COR-L47 (cell line): ENCODE measurements at regions not wholly inside any gene's neighbourhood (a gene's known extent, or its start where the extent isn't known, plus 50 kb on each side); places are given as distances from the start of the nearest gene placed in this dataset.
A peak's percentile ranks its signal among the peaks of the same experiment; 100 is the strongest.

Source experiments
- DNase-seq: peaks from one replicate; lab custom pipeline; 2025; lab: John Stamatoyannopoulos, UW

DNA sequence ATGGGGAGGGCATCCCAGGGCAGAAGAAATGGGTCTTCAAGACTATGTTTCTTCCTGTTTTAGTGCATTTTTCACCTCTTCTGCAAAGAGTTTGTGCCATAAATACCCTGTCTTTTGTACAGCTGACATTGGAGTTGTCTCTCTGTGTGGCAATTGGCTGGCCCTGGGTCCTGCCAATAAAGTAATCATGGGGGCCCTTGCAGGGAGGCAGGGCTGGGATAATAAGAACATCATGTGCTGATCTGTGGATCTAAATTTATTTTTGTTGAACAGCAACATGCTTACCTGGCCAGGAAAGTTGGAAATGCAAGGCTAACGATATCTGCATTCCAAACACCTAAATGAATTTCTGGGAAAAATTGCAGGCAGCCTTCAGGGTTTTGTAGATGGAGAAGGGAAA lies 174.6 kb upstream of the GATB start:
- DNase-seq = no peak

DNA sequence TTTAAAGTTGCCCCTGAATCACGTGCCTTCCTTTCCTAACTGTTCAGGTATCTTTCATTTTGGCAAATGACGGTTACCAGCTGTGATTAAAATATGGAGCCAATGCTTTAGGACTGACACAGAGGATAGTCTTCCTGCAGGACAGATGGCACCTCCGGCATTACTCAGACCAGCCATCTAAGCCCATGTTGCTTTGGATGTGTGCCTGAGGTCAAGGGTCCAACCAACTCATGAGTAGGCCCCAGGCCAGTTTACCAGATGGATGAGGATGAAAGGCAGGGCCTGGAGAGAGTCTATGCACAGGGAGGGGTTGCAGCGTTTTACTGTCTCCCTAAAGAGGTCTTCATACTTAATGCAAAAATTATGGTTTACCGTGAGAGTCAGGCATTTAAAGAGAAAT lies 174.0 kb upstream of the GATB start:
- DNase-seq = no peak

DNA sequence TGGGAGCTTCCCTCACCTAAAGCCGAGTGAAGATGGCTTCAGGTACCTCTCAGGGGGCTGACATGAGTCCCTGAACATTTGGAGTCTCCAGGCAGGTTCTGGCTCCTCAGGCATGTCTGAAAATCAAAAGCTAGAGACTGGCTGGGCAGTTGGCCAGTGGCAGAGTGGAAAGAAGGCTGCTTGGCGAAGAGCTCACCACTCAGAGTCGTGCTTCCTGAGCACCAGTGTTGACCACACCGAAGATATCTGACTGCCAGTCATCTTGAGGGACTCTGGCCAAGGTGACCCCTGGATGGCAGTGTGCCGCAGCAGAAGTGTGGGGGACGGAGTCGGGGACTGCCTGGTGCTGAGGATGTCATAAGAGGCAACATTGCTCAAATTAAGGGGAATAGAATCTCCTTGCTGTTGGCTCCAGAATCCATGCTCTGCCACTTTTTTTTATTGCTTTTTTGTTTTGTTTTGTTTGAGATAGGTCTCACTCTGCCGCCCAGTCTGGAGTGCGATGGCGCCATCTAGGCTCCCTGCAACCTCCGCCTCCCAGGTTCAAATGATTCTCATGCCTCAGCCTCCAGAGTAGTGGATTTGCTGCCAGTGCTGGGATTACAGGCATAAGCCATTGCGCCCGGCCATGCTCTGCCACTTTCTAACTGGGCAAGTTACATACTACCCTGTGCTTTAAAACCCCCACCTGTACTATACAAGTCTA lies 172.5 kb upstream of the GATB start:
- DNase-seq = no peak

DNA sequence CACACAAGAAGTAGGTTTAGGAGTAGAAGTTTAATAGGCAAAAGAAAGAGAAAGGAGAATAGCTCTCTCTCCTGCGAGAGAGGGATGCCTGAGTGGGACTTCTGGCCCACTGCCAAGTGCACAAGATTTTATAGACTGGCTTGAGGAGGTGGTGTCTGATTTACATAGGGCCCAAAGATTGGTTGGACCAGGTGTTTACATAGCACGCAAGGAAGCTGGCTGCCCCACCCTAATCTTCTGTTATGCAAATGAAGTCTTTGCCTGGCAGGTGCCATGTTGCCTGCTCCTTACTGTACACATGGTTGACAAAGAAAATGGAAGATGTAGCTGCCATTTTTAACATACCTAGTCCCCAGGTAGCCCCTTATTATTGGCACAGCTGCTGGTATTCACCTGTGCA lies 170.8 kb upstream of the GATB start:
- DNase-seq = peak; percentile 4

DNA sequence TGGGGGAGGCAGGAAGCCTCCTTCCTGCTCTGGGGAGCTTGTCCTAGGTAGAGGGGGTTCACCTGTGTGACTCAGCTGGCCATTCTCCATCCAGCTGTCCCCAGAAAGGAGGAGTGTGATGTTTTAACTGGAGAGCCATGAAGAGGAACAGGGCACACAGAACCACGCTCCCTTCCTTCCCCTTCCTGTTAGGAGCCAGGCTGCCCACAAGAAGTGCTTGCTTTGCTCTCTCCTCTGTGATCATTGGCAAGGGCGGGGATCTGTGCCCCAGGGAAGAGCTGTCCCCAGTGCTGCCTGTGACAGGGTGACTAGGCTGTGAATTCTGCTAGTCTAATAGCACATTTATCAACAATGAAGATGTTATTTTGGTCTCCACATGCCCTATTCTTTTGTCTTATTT lies 169.6 kb upstream of the GATB start:
- DNase-seq = no peak

DNA sequence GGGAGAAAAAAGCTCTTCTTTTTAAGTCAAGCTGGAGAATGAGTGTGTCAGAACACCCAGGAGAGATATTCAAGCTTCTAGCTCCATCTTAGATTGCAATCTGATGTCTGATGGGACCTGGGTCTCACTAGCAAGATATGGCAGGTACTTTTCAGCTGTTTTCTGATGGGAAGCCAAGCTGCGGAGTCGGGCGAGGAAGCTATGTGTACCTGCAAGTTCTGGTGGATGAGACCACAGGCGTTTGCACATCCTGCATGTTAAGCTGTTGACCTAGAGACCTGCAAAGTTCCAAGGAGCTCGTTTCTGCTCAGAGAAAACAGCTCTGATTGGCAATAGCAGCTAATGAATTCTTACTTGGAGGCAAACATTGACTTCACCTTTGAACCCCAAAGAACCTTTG lies 167.3 kb upstream of the GATB start:
- no peak for DNase-seq

DNA sequence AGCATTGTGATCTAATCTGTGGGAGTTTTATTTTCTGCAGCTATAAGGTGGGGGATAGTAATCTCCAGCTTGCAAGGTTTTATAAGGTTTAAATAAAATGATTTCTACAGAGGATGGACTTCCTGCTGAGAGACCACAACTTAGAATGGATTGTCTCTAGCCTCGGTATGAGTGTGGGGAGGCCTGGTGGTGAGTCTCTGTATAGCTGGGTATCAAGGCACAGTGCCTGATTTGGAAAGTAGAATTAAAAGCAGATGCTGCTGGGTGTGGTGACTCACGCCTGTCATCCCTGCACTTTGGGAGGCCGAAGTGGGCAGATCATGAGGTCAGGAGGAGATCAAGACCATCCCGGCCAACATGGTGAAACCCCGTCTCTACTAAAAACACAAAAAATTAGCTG lies 162.0 kb upstream of the GATB start:
- DNase-seq = no peak

DNA sequence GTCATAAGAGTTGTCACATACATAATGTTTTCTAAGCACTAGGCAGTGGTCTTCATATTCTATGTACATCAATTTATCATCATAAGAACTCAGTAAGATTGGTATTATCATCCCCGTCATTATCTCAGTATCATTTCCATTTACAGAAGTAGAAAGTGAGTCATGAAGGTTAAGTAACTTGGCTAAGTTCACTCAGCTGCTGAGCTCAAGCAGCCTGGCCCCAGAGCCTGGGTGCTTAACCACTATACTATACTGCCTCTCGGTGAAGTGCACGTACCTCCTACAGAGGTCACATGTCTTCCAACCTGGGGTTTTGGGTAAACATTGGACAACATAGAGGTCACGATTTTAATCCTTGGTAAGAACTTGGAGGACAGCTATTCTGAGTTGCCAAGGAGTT lies 161.5 kb upstream of the GATB start:
- DNase-seq = no peak

DNA sequence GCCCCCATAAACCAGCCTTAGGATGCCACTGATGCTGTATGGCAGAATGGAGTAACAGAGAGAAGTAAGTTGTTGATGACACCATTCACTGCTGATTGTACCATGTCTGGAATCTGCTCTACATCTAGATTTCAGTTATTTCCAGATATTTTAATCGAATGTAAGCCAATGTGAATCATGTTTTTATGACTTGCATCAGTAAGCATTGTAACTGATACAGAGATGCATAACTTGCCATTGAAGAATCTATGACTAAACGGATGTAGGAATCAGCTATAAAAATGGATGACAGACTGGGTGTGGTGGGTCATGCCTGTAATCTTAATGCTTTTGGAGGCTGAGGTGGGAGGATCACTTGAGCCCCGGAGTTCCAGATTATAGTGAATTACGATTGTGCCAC lies 161.0 kb upstream of the GATB start:
- no peak for DNase-seq

DNA sequence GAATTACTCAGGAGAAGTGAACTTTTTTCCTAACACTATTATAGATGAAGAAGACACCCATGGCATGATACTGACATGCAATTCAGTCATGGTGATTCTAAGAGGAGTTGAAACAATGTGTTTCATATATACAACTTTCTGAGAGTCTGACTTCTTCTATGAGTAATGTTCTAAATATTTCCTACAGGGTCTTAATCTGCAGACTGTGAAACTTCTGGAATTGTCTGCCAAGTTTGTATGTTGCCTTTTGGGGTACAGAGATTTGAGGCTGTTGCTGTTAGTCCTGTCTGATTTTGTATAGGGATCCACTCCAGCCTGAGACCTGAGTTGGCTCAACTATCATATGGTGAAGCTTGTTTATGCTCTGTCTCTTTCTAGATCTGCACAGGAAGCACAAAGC lies 160.6 kb upstream of the GATB start:
- DNase-seq = no peak

DNA sequence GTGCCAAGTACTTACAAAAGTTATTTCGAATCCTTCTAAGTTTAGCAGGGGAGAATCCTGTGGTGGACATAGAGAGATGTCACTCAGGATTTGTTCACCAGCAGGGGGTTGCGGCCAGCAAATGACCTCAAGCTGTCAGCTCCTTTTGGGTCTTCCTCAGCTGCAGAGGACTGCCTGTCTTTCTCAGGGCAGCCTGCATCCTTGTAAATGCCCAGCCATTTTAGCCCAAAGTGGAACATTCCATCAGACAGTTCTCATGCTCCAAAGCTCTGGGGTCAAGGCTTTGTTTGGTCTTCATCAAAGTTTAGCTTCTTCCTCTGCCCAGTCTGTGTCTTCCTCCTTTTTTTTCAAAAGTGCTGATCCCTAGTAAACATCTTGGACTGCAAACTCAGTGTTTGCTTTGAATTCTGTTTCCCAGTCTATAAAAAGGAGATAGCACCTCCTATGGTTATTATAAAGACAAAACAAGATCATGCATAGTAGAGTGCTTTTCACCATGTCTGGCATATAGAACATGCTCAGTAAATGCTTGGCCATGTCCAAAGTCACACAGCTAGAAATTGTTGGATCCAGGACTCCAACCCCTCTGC lies 156.4 kb upstream of the GATB start:
- no peak for DNase-seq

DNA sequence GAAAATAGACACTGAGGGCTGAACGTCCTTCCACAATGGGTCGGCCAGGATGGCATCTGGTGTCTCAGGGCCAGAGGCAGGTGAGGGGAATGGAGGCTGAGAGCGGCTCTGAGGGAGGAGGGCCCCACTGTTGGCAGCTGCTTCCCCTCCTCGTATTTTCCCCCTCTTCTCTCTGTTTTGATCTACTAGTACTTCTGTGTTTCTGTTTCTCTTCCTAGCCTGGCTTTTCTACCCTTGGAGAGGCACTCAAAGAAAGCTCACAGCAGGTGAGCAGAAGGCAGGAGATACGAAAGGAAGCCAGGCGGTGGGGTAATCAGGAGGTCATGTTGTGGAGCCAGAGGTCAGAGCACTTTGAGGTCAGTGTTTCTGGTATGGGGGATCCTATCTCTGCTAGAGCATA lies 151.8 kb upstream of the GATB start:
- DNase-seq = no peak

DNA sequence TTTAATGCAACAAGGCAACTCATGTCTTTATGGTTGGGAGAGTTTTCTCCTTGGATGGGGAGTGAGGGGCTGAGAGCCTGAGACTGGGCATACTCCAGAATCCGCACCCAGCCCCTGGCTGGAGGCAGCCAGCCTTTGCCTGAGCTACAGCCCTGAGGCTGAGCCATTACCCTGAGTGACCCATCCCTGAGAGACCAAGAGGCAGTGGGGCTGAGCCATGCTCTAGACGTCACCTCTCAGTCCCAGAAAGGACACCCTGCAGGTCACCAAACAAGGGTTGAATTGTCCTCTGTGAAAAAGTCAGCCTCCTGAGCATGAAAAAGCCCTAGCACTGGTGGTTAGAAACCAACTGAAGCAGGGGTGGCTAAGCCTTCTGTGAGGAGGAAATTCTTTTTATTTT lies 151.2 kb upstream of the GATB start:
- DNase-seq = no peak

DNA sequence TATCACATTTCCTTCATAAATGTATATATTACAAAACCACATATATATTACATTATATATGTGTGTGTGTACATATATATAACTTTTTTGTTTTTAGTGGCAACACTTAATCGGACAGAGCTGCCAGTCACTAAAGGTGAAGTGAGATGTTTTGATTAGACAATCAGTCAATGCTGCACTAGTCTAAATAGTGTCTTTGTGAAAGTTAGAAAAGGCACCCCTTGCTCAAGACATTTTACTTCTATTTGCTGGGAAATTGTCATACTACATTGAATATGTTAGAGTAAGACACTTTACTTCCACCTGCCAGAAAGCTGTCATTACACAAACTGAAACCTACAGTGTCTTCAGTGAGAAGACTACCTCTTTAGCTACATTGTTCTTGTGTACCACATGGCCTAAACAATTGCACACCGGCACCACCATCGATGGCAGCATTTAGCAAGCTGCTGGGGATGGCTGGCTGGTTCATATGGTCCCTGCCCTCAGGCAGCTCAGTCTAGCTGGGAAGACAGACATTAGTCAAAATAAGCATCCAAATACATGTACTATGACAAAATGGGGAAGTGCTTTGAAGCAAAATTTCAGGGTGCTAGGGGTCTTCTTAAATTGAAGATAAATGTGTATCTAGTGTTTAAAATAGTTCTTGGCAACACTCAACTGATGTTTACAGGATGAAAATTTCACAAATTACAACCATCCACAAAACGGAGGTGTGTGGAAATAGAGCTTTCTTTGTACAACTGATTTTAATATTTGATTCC lies 148.1 kb upstream of the GATB start:
- DNase-seq = no peak

DNA sequence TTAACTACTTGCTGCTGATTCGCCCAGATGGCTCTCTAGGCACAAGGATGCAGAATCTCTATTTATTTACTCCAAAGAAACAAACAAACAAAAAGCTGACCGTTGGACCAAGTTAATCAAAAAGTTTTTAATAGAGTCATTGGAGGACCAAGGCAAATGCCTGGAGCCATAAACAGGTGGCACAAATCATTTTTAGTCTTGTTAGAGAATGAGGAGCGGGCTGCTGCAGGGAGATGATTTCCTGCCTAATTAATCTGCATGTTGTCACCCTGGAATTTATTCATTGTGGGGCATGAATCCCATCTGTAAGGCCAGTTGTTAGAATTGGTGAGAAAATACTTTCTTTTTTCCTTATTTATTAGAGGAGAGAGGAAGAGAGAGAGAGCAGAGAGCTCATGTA lies 147.4 kb upstream of the GATB start:
- no peak for DNase-seq

DNA sequence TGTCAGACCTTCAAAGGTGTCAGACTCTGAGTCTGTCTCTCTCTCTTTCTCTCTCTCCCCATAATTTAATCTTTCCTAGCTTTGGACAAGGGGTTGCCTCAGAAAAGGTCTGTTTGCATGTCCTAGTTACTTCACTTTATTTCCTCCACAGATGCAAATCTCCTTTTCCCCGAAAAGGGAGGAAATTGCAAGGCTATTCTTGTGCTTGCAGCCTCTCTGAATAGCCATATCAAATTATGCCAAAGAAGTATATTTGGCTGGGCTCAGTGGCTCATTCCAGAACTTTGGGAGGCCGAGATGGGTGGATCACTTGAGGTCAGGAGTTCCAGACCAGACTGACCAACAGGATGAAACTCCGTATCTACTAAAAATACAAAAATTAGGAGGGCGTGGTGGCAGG lies 145.6 kb upstream of the GATB start:
- DNase-seq = no peak

DNA sequence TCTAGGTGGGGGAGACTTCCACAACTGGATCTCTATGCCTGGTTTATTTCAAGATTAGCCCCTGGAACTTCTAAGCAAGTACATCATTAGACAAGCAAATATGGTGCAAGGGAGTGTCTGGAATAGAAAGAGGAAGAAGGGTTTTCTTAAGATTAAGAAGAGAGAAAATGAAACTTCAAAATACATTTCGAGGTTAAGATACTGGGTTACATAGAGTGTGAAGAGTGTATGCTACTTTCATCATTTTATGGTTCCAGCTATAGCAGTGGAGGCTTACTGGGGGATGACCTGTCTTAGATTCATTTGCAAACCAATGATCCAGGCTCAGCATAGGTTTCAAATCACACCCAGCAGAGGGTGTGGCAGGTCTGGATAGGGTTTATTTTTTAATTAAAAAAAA lies 144.4 kb upstream of the GATB start:
- no peak for DNase-seq

DNA sequence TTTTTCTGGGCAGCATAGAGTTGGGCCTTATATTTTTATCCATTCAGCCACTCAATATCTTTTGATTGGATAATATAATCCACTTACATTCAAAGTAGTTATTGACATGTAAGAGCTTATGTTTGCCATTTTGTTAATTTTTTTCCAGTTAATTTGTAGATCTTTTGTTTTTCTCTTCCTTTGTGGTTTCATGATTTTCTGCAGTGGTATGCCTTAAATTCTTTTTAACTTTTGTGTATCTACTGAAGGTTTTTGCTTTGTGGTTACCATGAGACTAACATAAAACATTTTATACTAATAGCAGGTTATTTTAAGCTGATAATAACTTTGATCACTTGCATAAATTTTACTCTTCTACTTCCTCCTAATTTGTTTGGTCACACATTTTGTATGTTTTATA lies 140.8 kb upstream of the GATB start:
- no peak for DNase-seq

DNA sequence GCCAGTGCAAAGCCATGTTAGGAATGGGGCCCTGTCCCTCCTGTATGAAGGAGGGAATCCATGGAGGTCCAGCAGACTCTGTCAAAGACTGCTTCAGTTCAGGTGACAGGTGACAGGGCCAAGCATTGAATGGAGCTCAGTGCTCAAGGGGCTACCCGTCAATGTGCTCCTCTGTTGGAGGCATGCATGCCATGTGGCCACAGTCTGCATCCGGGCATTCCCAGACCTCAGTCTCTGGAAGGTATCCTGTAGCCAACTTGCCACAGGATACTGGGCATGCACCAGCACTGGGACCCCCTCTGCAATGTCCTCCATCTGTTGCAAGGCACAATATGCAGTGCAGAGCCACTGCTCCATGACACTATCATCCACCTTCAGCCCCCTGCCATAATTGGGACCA lies 136.1 kb upstream of the GATB start:
- no peak for DNase-seq

DNA sequence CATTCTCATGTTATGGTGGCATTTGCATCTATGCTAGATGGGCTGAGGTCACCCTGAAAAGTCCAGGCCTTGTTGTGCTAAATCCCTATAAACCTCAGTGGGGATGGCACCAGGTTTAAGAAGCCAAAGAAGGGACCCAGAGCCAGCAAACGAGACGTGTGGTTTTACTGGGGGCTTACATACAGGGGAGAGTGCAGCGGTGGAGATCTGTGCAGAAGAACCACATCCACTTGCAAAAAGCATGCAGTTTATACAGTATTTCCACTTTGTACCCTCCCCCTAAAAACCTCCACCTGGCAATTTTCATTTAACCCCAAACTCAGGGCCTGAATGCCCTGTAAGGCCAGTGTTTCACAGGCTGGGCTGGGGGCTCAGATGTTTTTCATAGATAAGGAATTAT lies 134.9 kb upstream of the GATB start:
- no peak for DNase-seq

DNA sequence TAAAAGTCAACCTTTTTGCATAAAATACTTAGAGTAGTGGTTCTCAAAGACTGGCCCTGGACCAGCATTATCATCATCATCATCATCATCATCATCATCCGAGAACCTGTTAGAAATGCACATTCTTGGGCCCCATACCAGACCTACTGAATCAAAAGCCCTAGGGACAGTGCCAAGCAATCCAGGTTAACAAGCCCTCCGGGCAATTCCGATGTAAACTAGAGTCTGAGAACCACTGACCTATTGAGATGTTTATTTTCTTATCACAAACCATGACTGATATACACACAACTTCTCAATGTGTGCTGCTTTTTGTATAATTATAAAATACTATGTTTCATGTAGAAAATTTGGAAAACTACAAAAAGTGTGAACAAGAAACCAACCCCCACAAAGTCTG lies 133.4 kb upstream of the GATB start:
- DNase-seq = no peak

DNA sequence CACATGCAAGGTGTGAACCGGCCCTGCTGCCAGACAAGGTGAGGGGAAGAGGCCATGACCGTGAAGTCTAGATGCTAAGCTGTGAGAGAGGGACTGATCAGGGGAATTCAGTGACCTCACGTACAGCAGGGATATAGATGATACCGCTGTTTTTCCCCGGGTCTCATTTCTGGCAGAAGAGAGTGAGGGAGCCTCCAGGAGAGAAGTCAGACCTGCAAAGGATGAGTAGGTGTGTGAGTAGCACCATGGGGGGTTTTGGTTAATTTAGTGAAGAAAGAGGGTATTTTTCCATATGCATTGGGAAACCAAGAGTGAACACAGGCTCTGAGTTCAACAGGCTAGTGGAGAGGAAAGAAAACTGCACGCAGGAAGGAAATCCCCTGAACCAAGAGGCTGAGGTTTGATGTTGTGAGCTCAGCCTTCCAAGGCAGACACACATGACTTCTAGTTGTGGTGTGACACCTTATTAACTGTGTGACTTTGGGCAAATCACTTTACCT lies 127.6 kb upstream of the GATB start:
- no peak for DNase-seq

DNA sequence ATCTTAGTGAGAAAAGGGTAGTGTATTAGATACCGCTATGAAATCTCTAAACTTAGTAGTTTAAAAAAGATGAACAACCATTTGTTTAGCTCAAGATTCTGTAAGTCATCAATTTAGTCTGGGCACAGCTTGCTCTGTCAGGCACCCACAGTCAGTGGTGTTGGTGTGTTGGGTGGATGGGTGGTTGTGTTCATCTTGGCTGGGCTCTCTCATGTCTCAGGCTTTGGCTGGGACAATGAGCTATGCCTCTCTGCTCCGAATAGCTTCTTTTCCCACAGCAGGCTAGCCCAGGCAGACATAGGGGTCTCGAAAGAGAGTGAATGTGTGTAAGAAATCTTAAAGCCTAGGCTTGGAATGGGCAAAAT lies 127.0 kb upstream of the GATB start:
- no peak for DNase-seq
